ENCODE measurements at regions not wholly inside any gene's neighbourhood (a gene's known extent, or its start where the extent isn't known, plus 50 kb on each side); places are given as distances from the start of the nearest gene placed in this dataset.

- no peak overlapping the region for H3K4me3 ChIP-seq (ENCODE audit: low read depth, low read length)
- no peak for TF ChIP-seq CTCF (IDR thresholded peaks at IDR 0.05; ENCODE audit: low read depth, low read length)
Measured at GRCh38 chr1:68588304-68588703, 91.4 kb upstream of the DEPDC1 start.

GRCh38 chr1:68590473-68590872 lies 93.6 kb upstream of the DEPDC1 start:
- H3K4me3 ChIP-seq (ENCODE audit: low read depth, low read length): no peak overlapping the region
- TF ChIP-seq CTCF (IDR thresholded peaks at IDR 0.05; ENCODE audit: low read depth, low read length): no peak

- no peak for TF ChIP-seq CTCF (IDR thresholded peaks at IDR 0.05; ENCODE audit: low read depth, low read length)
Measured at GRCh38 chr1:68594851-68595250, 98.0 kb upstream of the DEPDC1 start.

GRCh38 chr1:68600049-68600661 lies 103.3 kb upstream of the DEPDC1 start:
- TF ChIP-seq CTCF (IDR thresholded peaks at IDR 0.05; ENCODE audit: low read depth, low read length): peak; percentile 32; the same call in 1 of the 2 replicates
- H3K4me3 ChIP-seq (ENCODE audit: low read depth, low read length): no peak overlapping the region

More at GRCh38 chr1:68594851-68595250, 98.0 kb upstream of the DEPDC1 start:
- H3K4me3 ChIP-seq (ENCODE audit: low read depth, low read length): no peak overlapping the region

- TF ChIP-seq CTCF (IDR thresholded peaks at IDR 0.05; ENCODE audit: low read depth, low read length): no peak
- no peak overlapping the region for H3K4me3 ChIP-seq (ENCODE audit: low read depth, low read length)
Measured at GRCh38 chr1:68608289-68608688, 111.4 kb upstream of the DEPDC1 start.

- H3K4me3 ChIP-seq (ENCODE audit: low read depth, low read length): no peak overlapping the region
- no peak for TF ChIP-seq CTCF (IDR thresholded peaks at IDR 0.05; ENCODE audit: low read depth, low read length)
Measured at GRCh38 chr1:68615312-68615711, 118.4 kb upstream of the DEPDC1 start.

GRCh38 chr1:68617942-68618341 lies 121.1 kb upstream of the DEPDC1 start:
- no peak for TF ChIP-seq CTCF (IDR thresholded peaks at IDR 0.05; ENCODE audit: low read depth, low read length)
- H3K4me3 ChIP-seq (ENCODE audit: low read depth, low read length): no peak overlapping the region

Data from WI38 (cell line).